Esophagus muscularis mucosa (tissue), 4 donors: ENCODE measurements at regions not wholly inside any gene's neighbourhood (a gene's known extent, or its start where the extent isn't known, plus 50 kb on each side); places are given as distances from the start of the nearest gene placed in this dataset.

Experiments
- DNase-seq: peaks from one replicate; pipeline ENCODE4 v3.0.0-alpha.2; 2017; ENCODE audit errors: extremely low spot score
- H3K27ac ChIP-seq, 4 donors: fragments of 200-600 bp; sonication (generic); replicated peaks in 1 of 4; 1 replicate in 3 of 4; 2 replicates in 1 of 4; pipeline ENCODE4 v1.5.1; 2016 to 2019; ENCODE audit warnings: mild to moderate bottlenecking in 1 of 4
- H3K27me3 ChIP-seq, 4 donors: fragments of 200-600 bp; sonication (generic); one replicate each; pipeline versions ENCODE4 v1.5.1 to v1.6.0; 2016 to 2019
- H3K36me3 ChIP-seq, 4 donors: fragments of 200-600 bp; sonication (generic); one replicate each; pipeline ENCODE4 v1.5.1; 2016 to 2019
- H3K4me1 ChIP-seq, 4 donors: fragments of 200-600 bp; sonication (generic); one replicate each; pipeline ENCODE4 v1.5.1; 2016 to 2019
- H3K4me3 ChIP-seq, 4 donors: fragments of 200-600 bp; sonication (generic); 1 replicate in 2 of 4; 2 replicates in 2 of 4; pipeline ENCODE4 v1.5.1; 2016 to 2019; ENCODE audit warnings: mild to moderate bottlenecking in 4 of 4, moderate library complexity in 1 of 4
- H3K9me3 ChIP-seq, 4 donors: fragments of 200-600 bp; sonication (generic); 1 replicate in 3 of 4; 2 replicates in 1 of 4; pipeline ENCODE4 v1.5.1; 2016 to 2019
- CTCF ChIP-seq, 3 experiments: fragments of 200-600 bp in 2 of 3; fragments of 450-650 bp in 1 of 3; sonication (generic) in 2 of 3; IDR thresholded peaks; one replicate each; pipeline ENCODE4 v1.5.1; 2017 to 2019; ENCODE audit warnings: antibody characterized with exemption in 3 of 3, mild to moderate bottlenecking in 2 of 3, moderate library complexity in 1 of 3
- EP300 ChIP-seq: sonication (generic); formaldehyde crosslinking; IDR thresholded peaks from one replicate; pipeline ENCODE4 v1.6.1; 2017; ENCODE audit warnings: antibody characterized with exemption
- POLR2A ChIP-seq: fragments of 450-650 bp; IDR thresholded peaks from one replicate; pipeline ENCODE4 v1.6.1; 2017; ENCODE audit warnings: antibody characterized with exemption, moderate library complexity, mild to moderate bottlenecking, low read depth
- POLR2AphosphoS5 ChIP-seq, 2 donors: sonication (generic); formaldehyde crosslinking; IDR thresholded peaks; one replicate each; pipeline ENCODE4 v1.6.1; 2017; ENCODE audit warnings: antibody characterized with exemption in 2 of 2
- WGBS: methylation state at CpG from one replicate; pipeline ENCODE4 v1.1.5; 2018; 5-methylcytosine and 5-hydroxymethylcytosine counted together
- intact Hi-C: fragments of 100-400 bp; cut with DNase I; formaldehyde crosslinking; loops from one replicate; pipeline ENCODE4 v1.15.1; 2023

- no peaks in the 10 kb centered on the region for H3K27me3 ChIP-seq
- WGBS = 55% methylated on average over 1 of the region's 1 CpG
- H3K4me3 ChIP-seq = no peak overlapping the region
- TF ChIP-seq EP300 (no peak), CTCF (IDR thresholded peaks at IDR 0.05) (no peak), POLR2AphosphoS5 (IDR thresholded peaks at IDR 0.05) (no peak), POLR2A (no peak)
- no peaks in the 10 kb centered on the region for H3K36me3 ChIP-seq
- H3K4me1 ChIP-seq = peaks cover 0 to 21% (median 17%) of the 10 kb centered on the region in 4 donors
- no peak for DNase-seq
- intact Hi-C loops = no loop called here
- H3K9me3 ChIP-seq = peaks cover 0 to 6% (median 3%) of the 10 kb centered on the region in 4 donors
- no peak overlapping the region for H3K27ac ChIP-seq
Observed at GRCh38 chr21:34019402-34019801, 54.0 kb upstream of the MRPS6 start.

- Histone ChIP-seq H3K4me3 (no peak overlapping the region), H3K27ac (no peak overlapping the region), H3K27me3 (no peaks in the 10 kb centered on the region), H3K9me3 (peaks cover 0 to 6% (median 3%) of the 10 kb centered on the region in 4 donors), H3K4me1 (peaks cover 0 to 16% (median 12%) of the 10 kb centered on the region in 4 donors), H3K36me3 (no peaks in the 10 kb centered on the region)
- 87% methylated on average over 1 of the region's 1 CpG for WGBS
- DNase-seq = no peak
- intact Hi-C loops = no loop called here
- TF ChIP-seq EP300 = no peak
- TF ChIP-seq CTCF (IDR thresholded peaks at IDR 0.05) = no peak
- TF ChIP-seq POLR2AphosphoS5 (IDR thresholded peaks at IDR 0.05) = no peak
- TF ChIP-seq POLR2A = no peak
Observed at GRCh38 chr21:34018910-34019309, 54.5 kb upstream of the MRPS6 start.

GRCh38 chr21:34018185-34018584, 55.2 kb upstream of the MRPS6 start:
- H3K4me3 ChIP-seq = no peak overlapping the region
- DNase-seq = no peak
- WGBS = 100% methylated on average over 1 of the region's 1 CpG
- H3K4me1 ChIP-seq = peaks cover 0 to 10% (median 6%) of the 10 kb centered on the region in 4 donors
- no peak overlapping the region for H3K27ac ChIP-seq
- no peaks in the 10 kb centered on the region for H3K36me3 ChIP-seq
- H3K9me3 ChIP-seq = peaks cover 0 to 6% (median 3%) of the 10 kb centered on the region in 4 donors
- H3K27me3 ChIP-seq = no peaks in the 10 kb centered on the region
- no peak for TF ChIP-seq POLR2AphosphoS5 (IDR thresholded peaks at IDR 0.05)
- TF ChIP-seq POLR2A = no peak
- no peak for TF ChIP-seq EP300
- TF ChIP-seq CTCF (IDR thresholded peaks at IDR 0.05) = no peak
- intact Hi-C loops = no loop called here

GRCh38 chr21:34017039-34017961, 56.1 kb upstream of the MRPS6 start:
- H3K27me3 ChIP-seq = no peaks in the 10 kb centered on the region
- H3K27ac ChIP-seq = no peak overlapping the region
- no peak for DNase-seq
- intact Hi-C loops = no loop called here
- peaks cover 0 to 6% (median 3%) of the 10 kb centered on the region in 4 donors for H3K9me3 ChIP-seq
- H3K4me1 ChIP-seq = peaks cover 0 to 6% (median 2%) of the 10 kb centered on the region in 4 donors
- WGBS = 83% methylated on average over 5 of the region's 5 CpGs
- H3K4me3 ChIP-seq = no peak overlapping the region
- H3K36me3 ChIP-seq = no peaks in the 10 kb centered on the region
- TF ChIP-seq CTCF (IDR thresholded peaks at IDR 0.05) (no peak), POLR2AphosphoS5 (IDR thresholded peaks at IDR 0.05) (no peak), EP300 (no peak), POLR2A (no peak)
